Dermis microvascular lymphatic vessel endothelial cell (primary cell): ENCODE measurements at regions not wholly inside any gene's neighbourhood (a gene's known extent, or its start where the extent isn't known, plus 50 kb on each side); places are given as distances from the start of the nearest gene placed in this dataset.

ENCODE experiments used
- DNase-seq, 2 donors: peaks; one replicate each; pipeline versions ENCODE4 v3.0.0 to v3.0.0-alpha.2; 2010; ENCODE audit warnings: low read depth in 2 of 2

DNA sequence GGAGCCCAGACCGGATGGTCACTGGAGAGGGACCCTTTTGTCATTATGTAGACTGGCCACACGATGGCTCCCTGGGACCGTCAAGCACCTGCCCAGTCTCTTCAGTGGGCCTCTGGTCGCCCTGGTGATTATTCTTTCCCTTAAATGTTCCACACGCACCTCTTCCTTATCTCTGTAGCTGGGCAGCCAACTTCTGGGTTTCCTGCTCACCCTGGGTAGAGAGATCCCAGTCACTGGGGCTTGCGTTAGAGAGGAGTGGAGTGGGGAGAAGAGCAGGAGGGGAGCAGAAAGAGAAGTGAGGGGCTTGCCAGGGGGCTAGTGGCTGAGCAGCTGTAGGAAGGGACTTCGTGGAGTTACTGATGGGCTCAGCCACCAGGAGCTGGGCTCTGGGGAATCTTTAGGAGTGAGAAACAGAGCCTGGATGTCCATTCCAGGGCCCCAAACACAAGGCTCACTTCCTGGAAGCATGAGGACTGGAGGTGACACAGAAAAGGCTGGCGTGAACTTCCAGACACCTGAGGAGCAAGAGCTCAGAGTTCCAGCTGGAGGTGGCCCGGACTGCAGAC, 150.1 kb downstream of the DHX35 start:
- DNase-seq: peak; percentile 33 to 64

DNA sequence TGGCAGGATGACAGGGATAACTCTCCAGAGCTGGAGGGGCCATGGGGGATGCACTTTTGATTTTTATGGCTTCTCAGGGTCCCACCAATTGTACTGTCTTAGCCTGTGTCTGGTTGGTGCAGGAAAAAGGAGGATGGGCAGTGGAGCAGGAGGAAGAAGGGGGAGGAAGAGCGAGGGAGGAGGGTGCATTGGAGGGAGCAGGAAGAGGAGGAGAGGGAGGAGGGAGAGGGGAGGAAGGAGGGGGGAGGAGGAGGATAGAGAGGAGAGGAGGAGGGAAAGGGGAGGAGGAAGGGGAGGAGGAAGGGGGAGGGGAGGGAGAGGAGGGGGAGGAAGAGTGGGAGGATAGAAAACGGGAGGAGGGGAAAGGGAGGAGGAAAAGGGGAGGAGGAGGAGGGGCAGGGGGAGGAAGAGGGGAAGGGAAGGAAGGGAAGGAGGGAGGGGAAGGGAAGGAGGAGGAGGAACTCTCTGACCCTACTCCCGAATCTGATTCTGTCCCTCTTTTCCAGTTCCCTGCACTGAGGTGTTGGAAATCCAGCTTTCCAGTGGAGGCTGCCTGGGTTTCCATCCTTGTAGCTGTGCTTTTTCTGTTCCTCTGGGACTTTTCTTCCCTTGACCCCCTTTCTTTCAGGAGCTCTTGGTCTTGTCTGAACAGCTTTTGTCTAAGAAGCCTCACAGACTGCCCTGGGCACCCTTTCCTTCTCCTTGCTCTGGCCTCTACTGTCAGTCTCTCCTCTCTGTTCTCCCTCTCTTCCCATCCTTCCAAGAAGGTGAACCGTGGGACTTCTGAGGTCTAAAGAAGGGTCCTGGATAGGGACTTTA, 149.4 kb downstream of the DHX35 start:
- no peak for DNase-seq

DNA sequence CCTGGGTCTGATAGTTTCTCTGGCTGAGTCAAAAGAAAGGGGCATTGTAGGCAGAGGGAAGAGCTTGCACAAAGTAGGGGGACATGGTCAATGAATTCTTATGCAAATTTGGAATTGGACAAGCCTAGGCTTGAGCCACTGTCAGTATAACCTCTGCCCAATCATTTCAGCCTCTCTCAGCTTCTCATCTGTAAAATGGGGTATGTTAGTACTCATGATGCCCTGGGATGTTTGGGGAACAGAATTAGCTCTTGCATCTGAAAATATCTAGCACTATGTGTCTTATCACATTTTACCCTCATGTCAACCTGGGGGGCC, 148.6 kb downstream of the DHX35 start:
- DNase-seq: no peak

DNA sequence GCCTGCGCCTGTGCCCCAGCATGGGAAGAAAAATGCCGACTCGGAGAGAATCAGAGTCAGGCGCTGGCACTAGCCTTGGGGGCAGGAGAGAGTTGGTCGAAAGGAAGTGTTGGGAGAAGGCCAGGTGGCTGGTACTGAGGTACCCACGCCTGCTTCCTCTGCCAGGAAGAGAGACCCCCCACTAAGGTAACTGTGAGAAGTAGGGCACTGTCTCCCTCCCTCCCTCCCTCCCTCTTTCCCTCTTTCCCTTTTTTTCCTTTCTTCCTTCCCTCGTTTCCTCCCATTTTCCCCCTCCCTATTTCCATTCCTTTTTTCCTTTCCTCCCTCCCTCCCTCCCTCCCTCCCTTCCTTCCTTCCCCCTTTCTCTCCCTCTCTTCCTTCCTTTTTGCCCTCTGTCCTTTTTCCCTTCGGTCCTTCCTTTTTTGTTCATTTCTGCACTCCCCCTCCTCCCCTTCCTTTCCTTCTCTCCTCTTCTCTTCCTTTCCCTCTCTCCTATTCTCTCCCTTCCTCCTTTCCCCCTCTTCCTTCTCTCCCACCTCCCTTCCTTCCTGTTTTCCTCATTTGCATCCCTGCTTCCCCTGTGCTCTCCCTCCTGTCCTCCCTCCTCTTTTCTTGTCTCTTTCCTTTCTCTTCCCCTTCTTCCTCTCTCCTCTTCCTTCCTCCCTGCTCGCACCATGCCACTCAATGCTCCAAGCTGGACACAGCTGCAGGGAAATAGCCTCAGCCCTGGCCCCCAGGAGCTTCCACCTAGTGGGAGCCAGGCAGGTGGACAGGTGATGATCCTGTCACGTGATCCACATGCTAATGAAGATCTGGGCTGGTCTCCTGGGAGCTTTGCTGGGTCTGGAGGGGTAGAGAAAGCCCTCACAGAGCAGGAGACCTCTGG, 148.0 kb downstream of the DHX35 start:
- DNase-seq: no peak

DNA sequence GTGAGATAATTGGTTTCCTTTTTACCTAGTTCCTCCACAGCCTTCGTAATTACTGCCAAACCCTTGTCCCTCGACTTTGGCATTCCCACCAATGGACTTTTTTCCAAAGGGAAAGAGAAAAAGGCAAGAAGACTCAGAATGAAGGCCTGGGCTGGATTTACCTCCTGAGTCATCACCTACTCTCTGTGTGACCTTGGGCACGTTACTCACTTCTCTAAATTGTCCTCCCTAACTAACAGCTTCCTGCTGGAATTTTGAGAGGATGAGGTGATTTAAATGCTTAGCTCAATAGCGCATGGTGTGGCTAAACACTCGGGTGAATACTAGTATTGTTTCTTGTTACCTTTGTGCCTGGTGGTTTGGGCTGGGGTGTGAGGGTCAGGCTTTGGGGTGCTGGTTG, 146.6 kb downstream of the DHX35 start:
- DNase-seq: peak in 1 of 2 donors; percentile 72

DNA sequence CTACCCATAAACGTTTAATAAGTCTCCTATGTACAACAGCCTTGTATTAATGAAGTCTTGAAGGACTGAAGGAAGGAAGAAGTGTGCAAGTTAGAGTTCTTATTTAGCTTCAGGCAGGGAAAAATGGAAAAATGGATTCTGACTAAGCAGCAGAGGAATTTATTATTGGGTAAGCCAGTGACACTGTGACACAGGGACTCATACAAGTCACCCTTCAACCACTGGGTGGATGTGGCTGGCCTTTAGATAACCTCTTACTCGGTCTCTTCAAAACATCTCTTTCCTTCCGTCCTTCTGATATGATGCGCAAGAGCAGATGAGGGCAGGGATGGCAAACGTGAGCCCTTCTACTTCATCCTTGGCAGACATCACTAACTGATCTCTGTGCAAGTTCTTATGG, 145.6 kb downstream of the DHX35 start:
- DNase-seq: no peak

DNA sequence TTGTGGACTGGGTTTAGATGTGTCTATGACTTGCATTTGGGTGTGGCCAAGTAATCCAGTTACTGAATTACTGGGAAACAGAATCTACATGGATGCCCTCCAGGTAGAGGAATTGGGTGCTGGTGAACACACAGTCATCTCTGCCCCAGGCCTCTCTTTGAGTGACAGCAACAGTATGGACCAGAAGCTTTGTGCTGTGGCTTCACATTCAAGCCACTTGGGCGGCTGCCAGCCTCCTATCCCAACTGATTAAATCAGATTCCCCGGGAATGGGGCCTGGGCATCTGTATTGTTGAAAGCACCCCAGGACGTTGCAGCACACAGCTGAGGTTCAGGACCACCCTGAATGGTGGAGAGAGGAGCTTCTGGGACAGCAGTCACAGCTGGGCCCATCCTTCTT, 144.6 kb downstream of the DHX35 start:
- no peak for DNase-seq

DNA sequence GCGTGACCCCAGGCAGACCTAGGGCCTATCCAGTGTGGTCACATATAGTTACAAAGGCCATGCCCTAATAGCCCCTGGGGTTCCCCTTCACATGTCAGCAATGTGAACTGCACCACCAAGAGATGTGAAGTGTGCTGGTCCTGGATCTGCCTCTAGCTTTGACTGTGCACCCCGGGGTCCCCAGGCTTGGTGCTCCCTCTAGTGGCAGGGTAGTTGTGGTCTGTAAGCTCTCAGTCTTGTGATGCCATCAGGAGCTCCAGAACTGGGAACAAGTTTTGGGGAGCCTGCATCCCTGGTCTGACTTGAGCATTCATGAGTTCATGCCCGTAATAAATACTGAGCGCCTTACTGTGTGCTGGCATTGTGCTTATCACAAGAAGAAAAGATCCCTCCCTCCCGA, 143.4 kb downstream of the DHX35 start:
- no peak for DNase-seq

DNA sequence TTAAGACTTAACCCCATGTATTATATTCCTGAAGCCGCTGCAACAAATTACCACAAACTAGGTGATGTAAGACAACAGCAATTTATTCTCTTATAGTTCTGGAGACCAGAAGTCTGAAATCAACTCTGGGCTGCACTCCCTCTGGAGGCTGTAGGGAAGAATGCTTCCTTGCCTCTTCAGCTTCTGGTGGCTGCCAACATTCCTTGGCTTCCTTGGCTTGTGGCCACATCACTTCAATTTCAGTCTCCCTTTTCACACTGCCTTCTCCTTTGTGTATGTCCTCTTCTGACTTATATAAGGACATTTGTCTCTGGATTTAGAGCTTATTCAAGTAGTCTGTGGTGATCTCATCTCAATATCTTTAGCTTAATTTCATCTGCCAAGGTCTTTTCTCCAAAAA, 141.6 kb downstream of the DHX35 start:
- no peak for DNase-seq

DNA sequence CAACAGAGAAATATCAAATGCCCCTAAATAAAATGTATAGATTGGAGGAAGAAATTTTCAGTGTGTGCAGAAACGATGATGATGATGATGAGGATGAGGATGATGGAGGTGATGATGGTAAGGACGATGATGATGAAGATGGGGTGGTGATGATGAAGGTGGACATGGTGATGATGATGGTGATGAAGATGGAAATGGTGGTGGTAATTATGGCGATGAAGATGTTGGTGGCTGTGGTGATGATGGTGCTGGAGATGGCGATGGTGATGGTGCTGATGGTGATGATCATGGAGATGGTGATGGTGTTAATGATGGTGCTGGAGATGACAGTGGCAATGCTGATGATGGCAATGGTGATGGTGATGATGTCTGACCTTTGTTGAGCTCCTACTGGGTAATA, 141.2 kb downstream of the DHX35 start:
- no peak for DNase-seq

DNA sequence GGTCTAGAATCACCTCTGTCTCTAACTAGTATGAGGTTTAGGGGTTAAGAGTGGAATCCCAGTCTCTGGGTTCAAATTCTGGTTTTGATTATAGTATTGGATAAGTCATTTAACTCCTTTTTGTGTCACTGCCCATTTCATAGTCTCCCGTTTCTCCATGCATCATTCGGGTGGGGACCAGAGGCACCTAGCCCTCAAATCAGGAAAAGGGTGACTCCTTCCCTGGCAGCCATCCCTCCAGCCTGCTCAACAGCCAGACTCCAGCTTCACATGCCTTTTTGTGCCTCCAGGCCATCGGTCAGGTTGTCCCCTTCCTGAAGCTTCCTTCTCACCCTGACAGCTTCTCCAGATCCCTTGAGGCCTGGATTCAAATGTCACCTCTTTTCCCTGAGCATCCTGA, 139.8 kb downstream of the DHX35 start:
- DNase-seq: no peak

DNA sequence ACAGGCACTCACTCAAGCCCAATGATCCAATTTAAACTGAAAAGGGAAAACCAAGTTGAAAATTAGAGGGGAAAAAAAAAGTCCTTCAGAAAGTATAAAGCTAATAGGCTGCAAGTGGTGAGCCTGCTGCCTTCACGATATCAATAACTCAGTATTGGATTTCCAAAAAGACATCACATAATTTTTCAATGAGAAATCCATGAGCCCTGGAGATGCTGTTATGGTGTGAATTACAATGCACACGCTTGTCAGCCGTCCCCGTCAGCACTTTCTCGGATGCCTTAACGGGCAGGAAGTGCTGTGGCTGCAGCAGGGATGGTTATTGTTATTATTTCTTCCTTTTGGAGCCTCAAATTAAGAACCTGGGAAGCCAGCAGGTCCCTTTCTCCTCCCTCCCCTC, 138.5 kb downstream of the DHX35 start:
- no peak for DNase-seq

DNA sequence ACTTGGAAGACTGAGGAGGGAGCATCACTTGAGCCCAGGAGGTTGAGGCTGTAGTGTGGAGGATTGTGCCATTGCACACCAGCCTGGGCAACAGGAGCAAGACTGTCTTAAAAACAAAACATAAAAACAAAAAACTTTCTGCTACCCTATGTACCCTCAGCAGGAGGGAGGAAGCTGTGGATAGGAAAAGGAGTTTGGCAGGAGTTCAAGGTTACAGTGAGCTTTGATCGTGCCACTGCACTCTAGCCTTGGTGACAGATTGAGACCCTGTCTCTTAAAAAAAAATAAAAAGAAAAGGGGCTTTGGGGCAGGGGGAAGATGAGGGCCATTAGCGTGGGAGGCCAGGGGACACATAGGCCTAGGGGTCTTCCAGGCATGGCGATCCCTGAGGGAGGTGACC, 135.7 kb downstream of the DHX35 start:
- no peak for DNase-seq

DNA sequence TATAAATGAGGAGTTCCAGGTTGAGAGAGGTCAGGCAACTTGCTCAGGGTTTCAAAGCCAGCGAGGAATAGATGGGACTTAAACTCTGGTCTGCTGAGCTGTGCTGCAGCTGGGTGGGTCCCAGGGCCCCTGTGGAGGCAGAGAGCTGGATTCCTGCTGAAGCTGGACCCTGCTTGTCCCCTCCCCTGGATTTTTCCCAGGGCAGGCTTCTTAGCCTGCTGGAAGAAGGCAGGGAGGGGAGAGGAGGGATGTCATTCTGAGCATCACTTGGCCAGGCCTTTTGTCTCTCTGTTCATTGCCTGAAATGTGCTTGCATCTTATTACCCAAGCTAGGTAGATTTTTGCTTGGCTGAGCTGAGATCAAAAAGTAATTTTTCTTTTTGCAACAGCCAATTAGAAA, 133.7 kb downstream of the DHX35 start:
- no peak for DNase-seq

DNA sequence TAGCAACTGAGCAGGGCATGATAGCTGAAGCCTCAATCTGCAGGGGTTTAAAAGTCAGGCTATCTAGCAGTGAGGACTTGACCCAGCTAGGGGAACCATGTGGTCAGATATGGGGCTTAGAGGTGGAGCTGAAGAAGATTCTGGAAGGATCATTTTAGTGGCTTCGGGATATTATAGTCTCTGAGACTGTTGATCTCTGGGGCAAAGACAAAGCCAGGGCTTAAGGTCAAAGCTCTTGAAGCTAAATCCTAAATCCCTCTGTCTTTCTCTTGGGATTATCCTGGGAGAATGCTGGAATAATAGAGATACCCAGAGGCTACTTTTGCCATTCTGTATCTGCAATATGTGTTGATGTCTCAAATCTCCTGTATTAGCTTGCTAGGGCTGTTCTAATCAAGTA, 132.2 kb downstream of the DHX35 start:
- DNase-seq: no peak

DNA sequence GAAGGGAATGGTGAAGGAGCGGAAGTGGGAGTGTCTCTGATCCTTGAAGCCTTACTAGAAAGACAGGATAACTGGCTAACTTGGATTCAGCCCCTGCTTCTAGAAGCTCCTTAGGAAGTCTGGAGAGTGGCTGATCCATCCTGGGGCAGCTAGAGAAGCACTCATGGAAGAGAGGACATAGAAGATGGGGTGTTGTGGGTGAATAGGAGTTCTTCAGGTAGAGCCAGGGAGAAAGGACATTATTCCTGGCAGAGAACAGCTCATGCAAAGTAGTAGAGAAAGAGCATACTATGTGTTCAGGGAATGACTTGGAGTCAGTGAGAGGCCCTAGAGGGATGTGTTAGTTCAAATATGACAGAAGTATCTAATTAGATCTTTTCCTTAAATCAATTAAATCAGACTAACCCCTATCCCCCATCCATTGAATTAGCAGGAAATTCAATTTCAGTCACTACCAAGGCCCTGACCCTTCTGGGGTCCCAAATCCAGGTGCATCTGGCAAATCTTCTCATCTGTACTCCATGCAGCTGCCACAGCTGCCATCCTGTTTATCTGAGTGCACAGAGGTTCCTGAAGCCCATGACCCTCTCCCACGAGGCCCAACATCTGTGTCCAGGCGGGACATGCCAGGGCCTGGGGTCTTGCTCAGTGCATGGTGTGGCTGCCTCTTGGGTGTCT, 130.7 kb downstream of the DHX35 start:
- DNase-seq: no peak

DNA sequence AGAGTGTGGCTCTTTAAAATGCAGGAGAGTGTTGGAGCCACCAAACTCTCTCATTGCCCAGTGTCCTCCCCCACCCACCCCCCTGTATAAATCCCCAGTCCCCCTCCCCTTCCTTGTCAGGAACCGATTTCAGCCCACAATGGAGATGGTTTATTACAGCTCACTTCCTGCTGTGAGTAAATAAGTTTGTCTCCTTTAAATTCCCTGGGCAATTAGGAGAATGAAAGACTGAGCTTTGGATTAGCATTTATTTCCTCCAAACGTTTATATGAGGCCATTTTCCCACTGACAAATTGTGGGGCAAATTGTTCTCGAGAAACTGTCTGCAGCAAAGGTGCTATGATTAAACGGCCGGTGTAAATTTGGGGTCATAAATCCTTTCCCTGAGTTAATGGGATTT, 128.8 kb downstream of the DHX35 start:
- no peak for DNase-seq

DNA sequence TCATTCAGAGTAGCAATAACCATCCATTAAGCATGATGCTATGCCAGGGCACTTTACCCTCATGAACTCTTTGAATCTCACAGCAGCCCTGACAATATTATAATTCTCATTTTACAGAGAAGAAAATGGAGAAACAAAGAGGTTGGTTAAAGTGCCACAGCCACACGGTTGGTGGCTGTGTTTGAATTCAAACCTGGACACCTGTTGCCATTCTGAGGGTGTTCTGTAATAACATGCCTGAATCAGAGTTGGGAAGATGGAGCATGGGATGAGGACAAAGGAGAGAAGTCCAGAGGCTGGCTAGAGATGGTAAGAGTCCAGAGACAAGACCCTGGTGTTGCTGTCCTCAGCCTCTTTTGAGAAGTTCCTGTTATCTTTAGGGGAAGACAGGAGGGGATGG, 127.7 kb downstream of the DHX35 start:
- no peak for DNase-seq
